Neural cell (in vitro differentiated cells): ENCODE measurements at regions not wholly inside any gene's neighbourhood (a gene's known extent, or its start where the extent isn't known, plus 50 kb on each side); places are given as distances from the start of the nearest gene placed in this dataset.

Source experiments
- H2AFZ ChIP-seq: fragments of 200-600, 300-800 bp; sonication (generic), shearing (Covaris generic); 2 replicates; pipeline ENCODE4 v1.6.0; 2014; ENCODE audit warnings: low read depth, mild to moderate bottlenecking, antibody characterized with exemption, low read length, moderate library complexity
- H3F3A ChIP-seq: fragments of 200-600 bp; shearing (Covaris generic); 2 replicates; pipeline ENCODE4 v1.6.1; 2016; ENCODE audit warnings: mild to moderate bottlenecking, moderate library complexity, mixed read lengths, antibody characterized with exemption, low read length; ENCODE audit not compliant: insufficient read depth, poor library complexity, severe bottlenecking
- H3K27ac ChIP-seq: fragments of 200-600, 300-800 bp; sonication (generic), shearing (Covaris generic); 2 replicates; pipeline ENCODE4 v1.5.1; 2014; ENCODE audit warnings: mild to moderate bottlenecking, low read length, moderate library complexity
- H3K27me3 ChIP-seq: fragments of 300-800, 200-600 bp; sonication (generic), shearing (Covaris generic); 2 replicates; pipeline ENCODE4 v1.6.0; 2014; ENCODE audit warnings: mild to moderate bottlenecking, low read depth, low read length, moderate library complexity; ENCODE audit not compliant: insufficient read depth
- H3K36me3 ChIP-seq: fragments of 300-800, 200-600 bp; sonication (generic), shearing (Covaris generic); 2 replicates; pipeline ENCODE4 v1.5.1; 2014; ENCODE audit warnings: mild to moderate bottlenecking, antibody characterized with exemption, low read length, moderate library complexity; ENCODE audit not compliant: insufficient read depth
- H3K4me2 ChIP-seq: fragments of 300-800, 200-600 bp; sonication (generic), shearing (Covaris generic); 2 replicates; pipeline ENCODE4 v1.6.0; 2014; ENCODE audit warnings: mild to moderate bottlenecking, low read length
- H3K4me3 ChIP-seq: fragments of 300-800, 200-600 bp; sonication (generic), shearing (Covaris generic); 2 replicates; pipeline ENCODE4 v1.5.1; 2014; ENCODE audit warnings: mild to moderate bottlenecking, low read length, moderate library complexity
- H3K79me2 ChIP-seq: fragments of 200-600 bp; shearing (Covaris generic); replicated peaks from 2 replicates; pipeline ENCODE4 v1.6.0; 2014; ENCODE audit warnings: mild to moderate bottlenecking, low read length, moderate library complexity; ENCODE audit not compliant: insufficient read depth
- H3K9ac ChIP-seq: fragments of 300-800, 200-600 bp; sonication (generic), shearing (Covaris generic); 2 replicates; pipeline ENCODE4 v1.6.1; 2016; ENCODE audit warnings: mild to moderate bottlenecking, low read length, mixed read lengths
- H3K9me2 ChIP-seq: fragments of 200-600 bp; shearing (Covaris generic); 2 replicates; pipeline ENCODE4 v1.6.1; 2016; ENCODE audit warnings: mild to moderate bottlenecking, low read length, mixed read lengths; ENCODE audit not compliant: insufficient read depth
- H3K9me3 ChIP-seq: fragments of 200-600, 300-800 bp; sonication (generic), shearing (Covaris generic); 2 replicates; pipeline ENCODE4 v1.6.1; 2016; ENCODE audit warnings: mild to moderate bottlenecking, mixed run types, low read length, moderate library complexity, mixed read lengths
- H4K20me1 ChIP-seq: fragments of 200-600 bp; shearing (Covaris generic); 2 replicates; pipeline ENCODE4 v1.6.1; 2016; ENCODE audit warnings: mild to moderate bottlenecking, mixed run types; ENCODE audit not compliant: insufficient read depth
- CTCF ChIP-seq: fragments of 450-650 bp; IDR thresholded peaks from 2 replicates; pipeline ENCODE4 v1.5.1; 2014; ENCODE audit warnings: antibody characterized with exemption, mild to moderate bottlenecking, moderate library complexity; ENCODE audit not compliant: poor library complexity, severe bottlenecking
- EP300 ChIP-seq: fragments of 450-650 bp; conservative IDR thresholded peaks from 2 replicates; pipeline ENCODE4 v1.6.1; 2014; ENCODE audit warnings: antibody characterized with exemption, mild to moderate bottlenecking, moderate library complexity; ENCODE audit not compliant: poor library complexity, severe bottlenecking
- EZH2 ChIP-seq: fragments of 200-600, 300-800 bp; shearing (Covaris generic), sonication (generic); IDR thresholded peaks from 2 replicates; pipeline ENCODE4 v1.6.1; 2014; ENCODE audit warnings: antibody characterized with exemption, low read length, borderline replicate concordance, mild to moderate bottlenecking; ENCODE audit not compliant: insufficient read depth, poor library complexity, severe bottlenecking
- MXI1 ChIP-seq: fragments of 450-650 bp; conservative IDR thresholded peaks from 2 replicates; pipeline ENCODE4 v1.6.1; 2014; ENCODE audit warnings: antibody characterized with exemption, mild to moderate bottlenecking; ENCODE audit not compliant: poor library complexity, severe bottlenecking
- POLR2AphosphoS5 ChIP-seq: IDR thresholded peaks from 2 replicates; pipeline ENCODE4 v1.6.1; 2012
- RAD21 ChIP-seq: fragments of 450-650 bp; conservative IDR thresholded peaks from 2 replicates; pipeline ENCODE4 v1.6.1; 2014; ENCODE audit warnings: antibody characterized with exemption, mild to moderate bottlenecking, moderate library complexity
- REST ChIP-seq: IDR thresholded peaks from 2 replicates; pipeline ENCODE4 v1.6.1; 2012; ENCODE audit warnings: borderline replicate concordance
- SMC3 ChIP-seq: fragments of 450-650 bp; conservative IDR thresholded peaks from 2 replicates; pipeline ENCODE4 v1.6.1; 2014; ENCODE audit warnings: antibody characterized with exemption, mild to moderate bottlenecking, moderate library complexity; ENCODE audit not compliant: poor library complexity
- TAF1 ChIP-seq: IDR thresholded peaks from 2 replicates; pipeline ENCODE4 v1.6.1; 2012; ENCODE audit warnings: low read depth

GRCh38 chr2:189300916-189301315 lies 121.4 kb upstream of the COL5A2 start:
- no peak overlapping the region for H3K4me2 ChIP-seq
- no peaks in the 10 kb centered on the region for H4K20me1 ChIP-seq
- no peaks in the 10 kb centered on the region for H3K79me2 ChIP-seq
- H3K27me3 ChIP-seq = no peaks in the 10 kb centered on the region
- no peaks in the 10 kb centered on the region for H3F3A ChIP-seq
- no peaks in the 10 kb centered on the region for H3K9me2 ChIP-seq
- H3K9me3 ChIP-seq = no peaks in the 10 kb centered on the region
- TF ChIP-seq RAD21 (no peak), REST (no peak), POLR2AphosphoS5 (no peak), MXI1 (no peak), CTCF (no peak), EZH2 (no peak), EP300 (no peak), SMC3 (no peak), TAF1 (no peak)
- H2AFZ ChIP-seq = no peak overlapping the region
- H3K4me3 ChIP-seq = no peak overlapping the region
- no peak overlapping the region for H3K27ac ChIP-seq
- H3K9ac ChIP-seq = no peak overlapping the region
- no peaks in the 10 kb centered on the region for H3K36me3 ChIP-seq

- no peak overlapping the region for H2AFZ ChIP-seq
- H3K4me3 ChIP-seq = no peak overlapping the region
- TF ChIP-seq TAF1 = no peak
- no peak for TF ChIP-seq MXI1
- H3K4me2 ChIP-seq = no peak overlapping the region
- H3K79me2 ChIP-seq = no peaks in the 10 kb centered on the region
- no peak overlapping the region for H3K9ac ChIP-seq
- H3F3A ChIP-seq = no peaks in the 10 kb centered on the region
- H4K20me1 ChIP-seq = no peaks in the 10 kb centered on the region
- H3K27ac ChIP-seq = no peak overlapping the region
- H3K36me3 ChIP-seq = no peaks in the 10 kb centered on the region
- no peaks in the 10 kb centered on the region for H3K27me3 ChIP-seq
- no peaks in the 10 kb centered on the region for H3K9me2 ChIP-seq
- no peaks in the 10 kb centered on the region for H3K9me3 ChIP-seq
These were observed 122.8 kb upstream of the COL5A2 start for GRCh38 chr2:189302274-189302948.

GRCh38 chr2:189304360-189304759 lies 124.8 kb upstream of the COL5A2 start:
- no peak overlapping the region for H3K27ac ChIP-seq
- no peaks in the 10 kb centered on the region for H3F3A ChIP-seq
- no peaks in the 10 kb centered on the region for H3K36me3 ChIP-seq
- H3K27me3 ChIP-seq = no peaks in the 10 kb centered on the region
- no peak overlapping the region for H3K4me2 ChIP-seq
- H3K79me2 ChIP-seq = no peaks in the 10 kb centered on the region
- no peak overlapping the region for H2AFZ ChIP-seq
- no peak overlapping the region for H3K4me3 ChIP-seq
- no peaks in the 10 kb centered on the region for H3K9me2 ChIP-seq
- no peaks in the 10 kb centered on the region for H4K20me1 ChIP-seq
- no peak overlapping the region for H3K9ac ChIP-seq
- H3K9me3 ChIP-seq = no peaks in the 10 kb centered on the region
- no peak for TF ChIP-seq MXI1
- TF ChIP-seq RAD21 = no peak
- TF ChIP-seq SMC3 = no peak
- no peak for TF ChIP-seq CTCF
- TF ChIP-seq REST = no peak
- no peak for TF ChIP-seq TAF1
- no peak for TF ChIP-seq EP300
- no peak for TF ChIP-seq POLR2AphosphoS5
- TF ChIP-seq EZH2 = no peak
